Neural progenitor cell (in vitro differentiated cells): ENCODE measurements at regions not wholly inside any gene's neighbourhood (a gene's known extent, or its start where the extent isn't known, plus 50 kb on each side); places are given as distances from the start of the nearest gene placed in this dataset.

Source experiments
- CTCF ChIP-seq: fragments of 200-600 bp; sonication (generic); IDR thresholded peaks from 2 replicates; pipeline ENCODE4 v1.5.1; 2017; ENCODE audit warnings: antibody characterized with exemption, mild to moderate bottlenecking
- EZH2 ChIP-seq: fragments of 200-600 bp; sonication (generic); IDR thresholded peaks from 2 replicates; pipeline ENCODE4 v1.6.1; 2017; ENCODE audit warnings: antibody characterized with exemption, mild to moderate bottlenecking, moderate library complexity
- EZH2phosphoT487 ChIP-seq: fragments of 200-600 bp; sonication (generic); IDR thresholded peaks from 2 replicates; pipeline ENCODE4 v1.6.1; 2017; ENCODE audit warnings: antibody characterized with exemption

- TF ChIP-seq EZH2 (no peak), CTCF (no peak), EZH2phosphoT487 (no peak)
Measured at GRCh38 chr9:87434366-87434765, 63.3 kb upstream of the DAPK1 start.
